ENCODE measurements at regions not wholly inside any gene's neighbourhood (a gene's known extent, or its start where the extent isn't known, plus 50 kb on each side); places are given as distances from the start of the nearest gene placed in this dataset.

DNA sequence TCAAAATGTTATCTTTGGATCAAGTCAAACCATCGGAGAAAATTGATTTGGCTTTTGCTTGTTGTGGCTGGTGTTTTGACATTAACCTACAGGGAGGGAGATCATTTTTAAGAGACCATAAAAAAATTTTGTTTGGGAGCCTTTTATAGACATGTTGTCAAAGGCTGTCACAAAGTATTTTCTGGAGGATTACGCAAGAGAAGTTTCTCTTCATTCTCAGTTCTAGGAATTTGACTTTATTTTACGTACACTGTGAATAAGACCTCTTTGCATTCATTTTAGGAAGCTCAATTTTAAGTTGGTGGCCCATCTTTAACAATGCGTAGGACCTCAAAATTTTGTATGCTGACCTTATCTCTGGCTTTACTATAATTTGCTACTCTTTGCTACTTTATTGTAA lies 50.2 kb upstream of the SLC44A1 start:
- Histone ChIP-seq H3K27ac (ENCODE audit: extremely low read depth, low read depth, low read length) (no peak overlapping the region), H3K9ac (ENCODE audit: insufficient read depth in 1 of 2, low read depth in 2 of 2, low read length in 2 of 2) (no peak overlapping the region), H3K36me3 (ENCODE audit: control insufficient read depth, insufficient read depth, low read length) (no peaks in the 10 kb centered on the region), H3K4me1 (replicated peaks in 1 of 2; ENCODE audit: control insufficient read depth in 2 of 2, insufficient read depth in 2 of 2, low read length in 2 of 2) (no peaks in the 10 kb centered on the region), H2AFZ (ENCODE audit: low read depth, low read length) (no peak overlapping the region), H3K4me3 (no peak overlapping the region), H3K79me2 (ENCODE audit: control insufficient read depth, insufficient read depth, low read length) (no peaks in the 10 kb centered on the region), H3K4me2 (ENCODE audit: insufficient read depth, low read length) (no peak overlapping the region), H3K27me3 (ENCODE audit: control insufficient read depth in 2 of 2, insufficient read depth in 2 of 2, low read length in 2 of 2) (peaks cover 0 to 15% of the 10 kb centered on the region in 2 experiments; a peak in 3 of 5 replicates), H4K20me1 (replicated peaks; ENCODE audit: control insufficient read depth, insufficient read depth, low read length) (no peaks in the 10 kb centered on the region), H3K9me1 (ENCODE audit: control insufficient read depth, insufficient read depth, low read length) (no peaks in the 10 kb centered on the region), H3K9me3 (replicated peaks; ENCODE audit: control insufficient read depth, insufficient read depth, low read depth, low read length) (no peaks in the 10 kb centered on the region)
- FAIRE-seq (no peak), ATAC-seq (no peak), DNase-seq (ENCODE audit: extremely low read depth in 1 of 4, low spot score in 3 of 4) (no peak)
- TF ChIP-seq CEBPB (tag; IDR thresholded peaks at IDR 0.05): peak; percentile 76
- TF ChIP-seq SLC30A9 (CRISPR knock-in tag; IDR thresholded peaks at IDR 0.05): no peak
- no peak for TF ChIP-seq CEBPG (CRISPR knock-in tag; IDR thresholded peaks at IDR 0.05)
- peak; percentile 53 to 70 for TF ChIP-seq CEBPG (tag; conservative IDR thresholded peaks at IDR 0.05 in 1 of 2, IDR thresholded peaks at IDR 0.05 in 1 of 2)
- WGBS (ENCODE audit: insufficient coverage, low coverage, missing lambda C conversion rate): 0% methylated on average over 4 of the region's 4 CpGs
- intact Hi-C loops (cut with micrococcal nuclease): no loop called here
- in situ Hi-C loops (cut with MboI): no loop called here
- ChIA-PET CTCF (ENCODE audit: low intra/inter-chr PET ratio) (no interaction called here), POLR2A (no interaction called here)
- BruUV-seq (replicated peaks): no TSS peak

Measured in K562 (cell line).